HEK293T (cell line): ENCODE measurements at regions not wholly inside any gene's neighbourhood (a gene's known extent, or its start where the extent isn't known, plus 50 kb on each side); places are given as distances from the start of the nearest gene placed in this dataset.

Experiments used
- ARNT ChIP-seq: fragments of 450-650 bp; IDR thresholded peaks from 2 replicates; pipeline ENCODE4 v1.6.1; 2017; ENCODE audit warnings: mild to moderate bottlenecking
- BHLHE40 ChIP-seq: fragments of 450-650 bp; IDR thresholded peaks from 2 replicates; pipeline ENCODE4 v1.6.1; 2016; ENCODE audit warnings: mild to moderate bottlenecking, moderate library complexity, borderline replicate concordance
- CTBP1 ChIP-seq: fragments of 450-650 bp; IDR thresholded peaks from 2 replicates; pipeline ENCODE4 v1.6.1; 2016; ENCODE audit warnings: borderline replicate concordance
- ELF4 ChIP-seq: fragments of 450-650 bp; IDR thresholded peaks from 2 replicates; pipeline ENCODE4 v1.6.1; 2017; ENCODE audit warnings: antibody characterized with exemption
- FOXA1 ChIP-seq: fragments of 450-650 bp; IDR thresholded peaks from 2 replicates; pipeline ENCODE4 v1.6.1; 2016; ENCODE audit warnings: mild to moderate bottlenecking
- FOXK2 ChIP-seq: fragments of 450-650 bp; IDR thresholded peaks from 2 replicates; pipeline ENCODE4 v1.6.1; 2016; ENCODE audit warnings: mild to moderate bottlenecking
- FOXM1 ChIP-seq: fragments of 450-650 bp; IDR thresholded peaks from 2 replicates; pipeline ENCODE4 v1.6.1; 2017; ENCODE audit warnings: mild to moderate bottlenecking, borderline replicate concordance
- HDGF ChIP-seq: fragments of 450-650 bp; IDR thresholded peaks from 2 replicates; pipeline ENCODE4 v1.6.1; 2017; ENCODE audit warnings: antibody characterized with exemption, borderline replicate concordance
- LEF1 ChIP-seq: fragments of 450-650 bp; IDR thresholded peaks from 2 replicates; pipeline ENCODE4 v1.6.1; 2017; ENCODE audit warnings: mild to moderate bottlenecking, borderline replicate concordance
- NFRKB ChIP-seq: fragments of 450-650 bp; IDR thresholded peaks from 2 replicates; pipeline ENCODE4 v1.6.1; 2016; ENCODE audit warnings: mild to moderate bottlenecking, moderate library complexity
- PKNOX1 ChIP-seq: fragments of 450-650 bp; IDR thresholded peaks from 2 replicates; pipeline ENCODE4 v1.6.1; 2016
- SP1 ChIP-seq: fragments of 450-650 bp; IDR thresholded peaks from 2 replicates; pipeline ENCODE4 v1.6.1; 2017
- SUZ12 ChIP-seq: fragments of 450-650 bp; IDR thresholded peaks from 2 replicates; pipeline ENCODE4 v1.6.1; 2016; ENCODE audit warnings: mild to moderate bottlenecking
- TARDBP ChIP-seq: fragments of 450-650 bp; IDR thresholded peaks from 2 replicates; pipeline ENCODE4 v1.6.1; 2016

GRCh38 chr1:79304131-79304530 lies 297.6 kb upstream of the ADGRL4 start:
- TF ChIP-seq TARDBP (no peak), LEF1 (no peak), BHLHE40 (no peak), HDGF (no peak), FOXM1 (no peak), ELF4 (no peak), ARNT (no peak), SP1 (no peak), FOXA1 (no peak), NFRKB (no peak), SUZ12 (no peak), PKNOX1 (no peak), FOXK2 (no peak), CTBP1 (no peak)
